T-helper 2 cell (primary cell): ENCODE measurements at regions not wholly inside any gene's neighbourhood (a gene's known extent, or its start where the extent isn't known, plus 50 kb on each side); places are given as distances from the start of the nearest gene placed in this dataset.
"Not testable (repeated sequence)": the region's sequence is repeated elsewhere in the genome, so short reads cannot be mapped to it uniquely, and the experiment has no call there.

Experiments used
- DNase-seq, 5 experiments: peaks; one replicate each; pipeline versions ENCODE4 v3.0.0 to v3.0.0-alpha.2; 2012 to 2022

GRCh38 chr4:110361921-110362320 lies 114.0 kb upstream of the ENPEP start:
- DNase-seq, result no peak

DNA sequence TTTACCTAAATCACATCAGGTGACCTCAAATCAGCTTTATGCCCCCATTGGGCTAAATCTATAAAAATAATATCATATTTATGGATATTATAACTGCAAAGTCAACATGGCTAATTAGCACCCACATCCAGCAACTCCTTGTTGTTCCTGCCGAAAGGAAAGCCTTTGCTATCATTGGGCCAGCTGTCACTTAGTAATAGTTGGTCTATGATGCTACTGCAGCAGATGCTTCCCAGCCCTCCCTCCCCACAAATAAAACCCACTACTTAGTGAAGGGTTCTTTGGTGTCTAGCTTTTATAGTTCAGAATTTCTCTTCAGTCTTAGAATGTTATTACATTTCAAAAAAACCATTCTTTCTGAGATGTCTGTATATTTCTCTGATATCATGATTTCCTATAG lies 116.9 kb upstream of the ENPEP start:
- no peak for DNase-seq

DNA sequence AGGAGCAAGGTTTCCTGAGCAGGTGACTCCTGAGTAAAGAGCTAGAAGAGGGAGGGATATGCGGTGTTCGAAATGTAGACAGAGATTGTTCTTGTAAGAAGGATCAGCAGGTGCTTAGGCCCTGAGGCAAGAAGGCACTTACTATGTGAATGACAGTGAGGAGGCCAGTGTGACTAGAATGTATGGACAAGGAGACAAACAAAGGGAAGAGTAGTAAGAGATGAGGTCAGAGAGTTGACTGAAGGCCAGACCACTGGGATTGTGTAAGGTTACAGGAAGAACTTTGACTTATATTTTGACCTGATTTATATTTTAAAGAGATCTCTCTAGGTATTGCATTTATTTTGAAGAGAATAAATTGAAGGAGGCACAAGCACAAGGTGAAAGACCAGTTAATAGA lies 118.4 kb upstream of the ENPEP start:
- DNase-seq, result no peak

DNA sequence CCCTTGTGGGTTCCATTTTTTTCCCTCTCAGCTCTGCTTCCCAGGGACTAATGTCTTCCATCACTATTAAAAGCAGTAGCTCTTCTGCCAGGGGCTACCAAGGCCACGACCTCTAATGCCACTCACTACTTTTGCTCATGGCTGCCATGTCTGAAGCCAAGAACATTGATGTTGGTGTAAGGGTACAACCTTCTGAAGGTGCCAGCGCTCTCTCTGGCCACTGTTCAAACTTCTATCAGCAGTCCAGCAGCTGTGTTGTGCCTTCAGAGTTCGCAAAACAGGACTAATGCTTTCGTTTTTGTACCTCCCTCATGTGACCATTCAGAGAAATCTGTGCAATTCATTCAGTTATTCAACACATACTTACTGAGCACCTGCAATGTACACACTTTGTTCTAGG lies 121.5 kb upstream of the ENPEP start:
- DNase-seq, result no peak

DNA sequence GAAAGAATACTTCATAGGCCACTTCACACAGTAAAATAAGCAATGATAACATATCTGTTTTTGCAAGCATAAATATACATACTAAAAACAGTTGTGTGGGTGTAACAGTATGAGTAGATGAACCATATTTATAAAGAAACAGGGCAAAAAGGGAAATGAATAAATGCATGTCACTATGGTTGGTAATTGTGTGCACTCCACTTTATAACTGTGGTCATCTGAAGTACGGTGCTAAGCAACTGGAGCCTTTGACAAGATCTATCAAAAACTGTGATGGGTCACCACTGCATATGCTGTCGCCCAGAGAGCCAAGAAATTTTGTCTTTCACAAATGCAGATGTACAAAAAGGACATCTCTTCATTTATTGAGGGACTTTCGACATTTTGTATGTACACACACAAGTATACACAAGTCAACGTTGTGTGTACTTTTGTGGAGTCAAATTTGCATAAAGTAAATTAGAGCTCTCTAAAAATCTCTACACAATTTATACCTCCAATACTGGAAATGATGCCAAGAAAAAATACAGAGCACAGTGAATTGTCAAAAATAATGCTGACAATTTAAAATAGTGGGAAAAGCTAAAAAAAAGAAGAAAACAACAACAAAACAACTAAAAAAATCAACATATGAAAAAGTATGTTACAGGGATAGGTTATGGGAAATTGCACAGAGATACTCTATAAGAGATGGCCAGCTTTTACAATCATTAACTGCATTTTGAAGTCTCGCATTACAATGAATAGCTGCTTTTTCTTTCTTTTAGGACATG lies 123.1 kb upstream of the ENPEP start:
- no peak for DNase-seq

DNA sequence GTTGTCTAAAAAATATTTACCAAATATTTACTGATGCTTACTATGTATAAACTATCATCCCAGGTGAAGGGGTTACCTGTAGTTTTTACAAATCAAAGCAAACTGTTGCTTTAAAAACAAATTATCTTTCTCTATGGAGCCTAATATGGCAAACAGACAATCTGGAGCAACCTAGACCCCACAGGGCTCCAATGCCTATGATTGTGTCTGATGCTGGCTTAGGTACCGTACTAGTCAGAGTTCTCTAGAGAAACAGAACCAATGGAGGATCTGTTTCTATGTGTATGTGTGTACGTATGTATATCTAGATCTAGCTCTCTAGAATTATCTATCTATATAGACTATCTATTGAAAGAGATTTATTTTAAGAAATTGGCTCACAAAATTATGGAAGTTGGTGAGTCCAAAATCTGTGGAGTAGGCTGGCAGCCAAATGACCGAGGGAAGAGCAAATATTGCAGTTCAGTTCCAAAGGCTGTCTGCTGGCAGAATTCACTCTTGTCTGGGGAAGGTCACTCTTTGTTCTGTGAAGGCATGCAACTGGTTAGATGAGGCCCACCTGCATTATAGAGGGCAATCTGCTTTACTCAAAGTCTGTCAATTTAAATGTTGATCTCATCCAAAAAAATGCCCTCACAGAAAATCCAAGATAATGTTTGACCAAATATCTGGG lies 127.1 kb upstream of the ENPEP start:
- no peak for DNase-seq

GRCh38 chr4:110347805-110348204 lies 128.2 kb upstream of the ENPEP start:
- no peak for DNase-seq

DNA sequence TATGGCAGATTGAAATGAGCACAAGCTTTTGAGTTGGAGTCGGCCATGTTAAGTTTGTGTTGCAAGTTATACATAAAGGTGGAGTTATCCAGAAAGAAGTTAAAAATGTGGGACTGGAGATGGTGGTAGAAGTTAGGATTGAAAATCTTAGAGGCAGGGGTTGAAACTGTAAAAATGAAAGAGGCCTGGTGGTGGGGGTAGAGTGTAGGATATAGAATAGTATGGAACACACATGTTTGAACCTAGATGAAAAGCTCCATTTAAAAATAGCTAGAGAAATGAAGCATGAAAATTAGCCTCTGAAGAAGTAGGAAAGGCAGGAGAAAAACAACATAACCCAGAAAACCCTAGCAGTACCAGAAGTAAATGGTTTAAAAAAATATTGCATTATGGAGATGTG lies 131.8 kb upstream of the ENPEP start:
- DNase-seq, result no peak

DNA sequence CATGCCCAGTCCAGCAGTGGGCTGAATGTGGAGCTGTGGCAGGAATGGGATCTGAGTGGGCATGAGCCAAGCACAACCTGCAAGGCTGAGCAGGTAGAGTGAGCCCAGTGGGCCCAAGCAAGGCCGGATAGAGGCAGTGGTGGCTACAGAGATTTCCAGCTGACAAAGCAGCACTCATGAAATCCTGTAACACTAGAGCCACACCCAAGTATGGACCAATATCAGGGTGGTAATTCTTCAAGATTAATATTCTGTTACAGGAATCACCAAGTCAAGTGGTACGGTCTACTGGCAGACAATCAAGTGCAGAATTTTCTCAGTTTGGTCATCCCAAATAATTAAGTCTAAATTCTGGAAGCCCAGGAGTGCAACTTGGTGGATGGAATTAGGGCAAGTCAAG lies 132.4 kb upstream of the ENPEP start:
- no peak for DNase-seq

GRCh38 chr4:110341118-110341517 lies 134.8 kb upstream of the ENPEP start:
- DNase-seq, result peak in 1 of 5 experiments; percentile 1

GRCh38 chr4:110335399-110335798 lies 137.0 kb upstream of the ELOVL6 start:
- no peak for DNase-seq

DNA sequence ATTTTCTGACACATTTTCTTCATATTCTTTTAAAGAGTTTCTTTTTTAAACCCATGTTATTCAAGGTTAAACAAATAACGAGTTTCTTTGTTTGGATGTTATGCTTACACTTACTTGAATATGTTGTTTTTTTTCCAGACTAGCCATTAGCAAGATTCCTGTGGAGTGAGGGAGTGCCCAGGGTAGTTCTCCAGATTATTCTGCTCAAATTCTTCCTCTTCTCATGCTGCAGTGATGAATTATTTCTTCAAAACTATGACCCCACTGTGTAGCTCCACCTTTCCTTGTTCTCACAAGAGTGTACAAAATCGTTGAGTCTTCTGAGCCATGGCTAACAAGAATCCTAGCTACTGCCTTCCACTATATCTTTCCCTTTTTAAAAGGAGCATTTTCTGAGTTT lies 134.1 kb upstream of the ELOVL6 start:
- DNase-seq, result no peak

DNA sequence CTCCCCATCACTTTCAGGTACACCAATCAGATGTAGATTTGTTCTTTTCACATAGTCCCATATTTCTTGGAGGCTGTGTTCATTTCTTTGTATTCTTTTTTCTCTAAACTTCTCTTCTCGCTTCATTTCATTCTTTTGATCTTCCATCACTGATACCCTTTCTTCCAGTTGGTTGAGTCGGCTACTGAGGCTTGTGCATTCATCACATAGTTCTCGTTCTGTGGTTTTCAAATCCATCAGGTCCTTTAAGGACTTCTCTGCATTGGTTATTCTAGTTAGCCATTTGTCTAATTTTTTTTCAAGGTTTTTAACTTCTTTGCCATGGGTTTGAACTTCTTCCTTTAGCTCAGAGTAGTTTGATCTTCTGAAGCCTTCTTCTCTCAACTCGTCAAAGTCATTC lies 128.0 kb upstream of the ELOVL6 start:
- DNase-seq, result not testable (repeated sequence)

DNA sequence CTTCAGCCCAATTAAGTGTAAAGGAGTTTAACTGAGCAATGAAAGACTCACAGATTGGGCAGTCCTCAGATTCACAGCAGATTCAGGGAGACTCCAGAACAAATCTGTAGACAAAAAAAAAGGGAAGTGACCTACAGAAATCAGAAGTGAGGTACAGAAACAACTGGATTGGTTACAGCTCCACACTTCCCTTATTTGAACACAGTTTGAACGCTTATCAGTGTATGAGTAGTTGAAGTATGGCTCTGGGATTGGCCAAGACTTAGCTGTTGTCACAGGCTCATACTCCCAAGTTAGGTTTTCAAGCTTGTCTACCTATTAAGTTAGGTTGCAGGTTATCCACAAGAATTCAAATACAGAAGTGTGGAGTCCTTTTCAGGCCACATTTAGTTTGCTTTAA lies 112.4 kb upstream of the ELOVL6 start:
- DNase-seq, result no peak

GRCh38 chr4:110309675-110310074 lies 111.3 kb upstream of the ELOVL6 start:
- DNase-seq, result no peak

- DNase-seq, result no peak
Observed at GRCh38 chr4:110306303-110306702, 107.9 kb upstream of the ELOVL6 start.

- no peak for DNase-seq
Observed at GRCh38 chr4:110305455-110305854, 107.0 kb upstream of the ELOVL6 start.

GRCh38 chr4:110296892-110297291 lies 98.5 kb upstream of the ELOVL6 start:
- peak in 1 of 5 experiments; percentile 13 for DNase-seq

DNA sequence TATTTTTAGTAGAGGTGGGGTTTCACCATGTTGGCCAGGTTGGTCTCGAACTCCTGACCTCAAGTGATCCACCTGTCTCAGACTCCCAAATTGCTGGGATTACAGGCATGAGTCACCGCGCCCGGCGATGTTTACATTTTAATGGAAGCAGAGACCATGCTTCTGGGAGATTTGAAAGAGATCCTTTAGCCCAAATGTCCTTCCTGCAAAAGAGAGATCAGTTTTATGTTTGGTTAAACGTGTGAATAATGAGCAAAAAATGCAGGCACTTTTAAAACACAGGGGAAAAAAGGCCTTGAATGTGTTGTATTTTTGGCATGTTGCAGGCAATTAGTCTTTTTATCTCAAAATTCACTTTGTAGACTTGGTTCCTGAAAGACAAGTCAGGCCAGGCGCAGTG lies 95.8 kb upstream of the ELOVL6 start:
- DNase-seq, result no peak

- no peak for DNase-seq
Observed at GRCh38 chr4:110292994-110293744, 94.8 kb upstream of the ELOVL6 start.

- DNase-seq, result no peak
Observed at GRCh38 chr4:110290511-110290910, 92.1 kb upstream of the ELOVL6 start.

DNA sequence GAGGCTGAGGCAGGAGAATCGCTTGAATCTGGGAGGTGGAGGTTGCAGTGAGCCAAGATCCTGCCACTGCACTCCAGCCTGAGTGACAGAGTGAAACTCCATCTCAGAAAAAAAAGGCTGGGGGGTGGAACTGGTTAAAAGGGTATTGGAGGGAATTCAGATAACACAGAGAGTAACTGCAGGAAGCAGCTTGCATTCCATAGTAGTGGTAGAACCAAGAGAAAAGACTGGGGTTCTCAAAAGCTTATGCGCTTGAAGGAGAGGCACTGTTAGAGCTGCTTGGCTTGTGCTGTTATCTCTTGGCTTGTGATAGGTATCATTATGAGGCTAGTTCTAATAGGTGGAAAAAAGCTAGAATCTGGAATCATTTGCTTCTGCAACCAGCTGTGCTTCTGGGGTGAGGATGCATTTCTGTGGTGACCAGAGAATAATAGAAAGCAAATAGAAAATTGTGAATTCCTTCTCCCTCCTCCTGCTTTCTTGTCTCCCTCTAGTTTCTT lies 91.2 kb upstream of the ELOVL6 start:
- no peak for DNase-seq

DNA sequence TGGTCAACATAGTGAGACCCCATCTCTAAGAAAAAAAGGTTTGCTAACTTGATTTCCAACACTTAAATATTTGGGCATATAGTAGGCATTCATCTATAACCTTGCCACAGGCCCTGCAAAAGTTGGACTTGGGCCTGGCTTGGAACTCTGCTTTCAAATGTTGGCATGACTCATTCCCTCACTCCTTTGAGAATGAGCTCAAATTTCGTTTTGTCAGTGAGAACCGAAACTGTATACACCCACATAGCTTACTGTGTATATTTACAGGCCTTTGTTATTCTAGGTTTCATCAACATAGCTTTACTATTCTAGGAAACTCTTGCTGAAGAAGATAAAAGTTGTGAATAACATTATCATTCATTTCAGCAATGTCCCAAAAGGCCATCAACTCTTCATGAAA lies 88.7 kb upstream of the ELOVL6 start:
- peak in 1 of 5 experiments; percentile 56 for DNase-seq

DNA sequence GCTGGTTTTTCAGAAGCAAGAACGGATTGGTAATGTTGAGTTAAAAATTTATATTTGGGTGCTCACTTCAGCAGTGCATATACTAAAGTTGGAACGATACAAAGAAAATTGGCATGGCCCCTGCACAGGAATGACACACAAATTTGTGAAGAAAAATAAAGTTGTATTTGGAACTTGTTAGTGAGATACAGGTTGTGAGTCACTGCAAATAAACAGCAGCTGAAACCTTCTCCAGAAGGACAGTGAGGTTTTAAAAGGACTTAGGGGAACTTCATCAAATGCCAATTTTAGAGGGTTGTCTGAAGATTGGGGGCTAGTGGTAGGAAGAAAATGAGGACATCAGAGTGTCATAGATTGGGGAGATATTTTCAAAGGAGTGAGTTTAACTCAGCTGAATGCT lies 79.7 kb upstream of the ELOVL6 start:
- DNase-seq, result no peak
